ENCODE measurements at regions not wholly inside any gene's neighbourhood (a gene's known extent, or its start where the extent isn't known, plus 50 kb on each side); places are given as distances from the start of the nearest gene placed in this dataset.

GRCh38 chr2:15729709-15730544 lies 138.3 kb downstream of the DDX1 start:
- H2AFZ ChIP-seq (ENCODE audit: low read depth) = no peak overlapping the region
- no peaks in the 10 kb centered on the region for H3K79me2 ChIP-seq (ENCODE audit: insufficient read depth, low read depth)
- peaks cover 3% of the 10 kb centered on the region for H3K4me1 ChIP-seq (ENCODE audit: low read depth, poor library complexity, severe bottlenecking)
- no peak overlapping the region for H3K4me2 ChIP-seq
- no peak overlapping the region for H3K4me3 ChIP-seq (IDR thresholded peaks at IDR 0.05; ENCODE audit: insufficient read depth, low read depth, low read length)
- H3K36me3 ChIP-seq (ENCODE audit: insufficient read depth) = no peaks in the 10 kb centered on the region
- H3K9ac ChIP-seq = no peak overlapping the region
- no peaks in the 10 kb centered on the region for H4K20me1 ChIP-seq (ENCODE audit: insufficient read depth)
- no peak overlapping the region for H3K27ac ChIP-seq
- TF ChIP-seq CTCF (conservative IDR thresholded peaks at IDR 0.05; ENCODE audit: low read depth, low read length) = no peak
- no peaks in the 10 kb centered on the region for H3K27me3 ChIP-seq (ENCODE audit: insufficient read depth, low read depth)

GRCh38 chr2:15730545-15731212 lies 139.0 kb downstream of the DDX1 start:
- Histone ChIP-seq H3K79me2 (ENCODE audit: insufficient read depth, low read depth) (no peaks in the 10 kb centered on the region), H3K4me1 (ENCODE audit: low read depth, poor library complexity, severe bottlenecking) (peaks cover 3% of the 10 kb centered on the region), H3K27me3 (ENCODE audit: insufficient read depth, low read depth) (no peaks in the 10 kb centered on the region), H3K27ac (no peak overlapping the region), H2AFZ (ENCODE audit: low read depth) (no peak overlapping the region), H4K20me1 (ENCODE audit: insufficient read depth) (no peaks in the 10 kb centered on the region), H3K4me3 (IDR thresholded peaks at IDR 0.05; ENCODE audit: insufficient read depth, low read depth, low read length) (no peak overlapping the region), H3K9ac (no peak overlapping the region), H3K36me3 (ENCODE audit: insufficient read depth) (no peaks in the 10 kb centered on the region), H3K4me2 (no peak overlapping the region)
- no peak for TF ChIP-seq CTCF (conservative IDR thresholded peaks at IDR 0.05; ENCODE audit: low read depth, low read length)

- no peak overlapping the region for H3K27ac ChIP-seq
- peaks cover 3% of the 10 kb centered on the region for H3K4me1 ChIP-seq (ENCODE audit: low read depth, poor library complexity, severe bottlenecking)
- H3K9ac ChIP-seq = no peak overlapping the region
- no peaks in the 10 kb centered on the region for H3K79me2 ChIP-seq (ENCODE audit: insufficient read depth, low read depth)
- no peaks in the 10 kb centered on the region for H3K36me3 ChIP-seq (ENCODE audit: insufficient read depth)
- H3K27me3 ChIP-seq (ENCODE audit: insufficient read depth, low read depth) = no peaks in the 10 kb centered on the region
- H4K20me1 ChIP-seq (ENCODE audit: insufficient read depth) = no peaks in the 10 kb centered on the region
- no peak overlapping the region for H3K4me3 ChIP-seq (IDR thresholded peaks at IDR 0.05; ENCODE audit: insufficient read depth, low read depth, low read length)
- TF ChIP-seq CTCF (conservative IDR thresholded peaks at IDR 0.05; ENCODE audit: low read depth, low read length) = no peak
- no peak overlapping the region for H3K4me2 ChIP-seq
- H2AFZ ChIP-seq (ENCODE audit: low read depth) = no peak overlapping the region
These were observed 139.7 kb downstream of the DDX1 start for GRCh38 chr2:15731213-15731888.

- Histone ChIP-seq H3K27ac (no peak overlapping the region), H4K20me1 (ENCODE audit: insufficient read depth) (no peaks in the 10 kb centered on the region), H3K4me1 (ENCODE audit: low read depth, poor library complexity, severe bottlenecking) (peaks cover 3% of the 10 kb centered on the region), H3K27me3 (ENCODE audit: insufficient read depth, low read depth) (no peaks in the 10 kb centered on the region), H3K4me2 (no peak overlapping the region), H2AFZ (ENCODE audit: low read depth) (no peak overlapping the region), H3K4me3 (IDR thresholded peaks at IDR 0.05; ENCODE audit: insufficient read depth, low read depth, low read length) (no peak overlapping the region), H3K36me3 (ENCODE audit: insufficient read depth) (no peaks in the 10 kb centered on the region), H3K9ac (no peak overlapping the region), H3K79me2 (ENCODE audit: insufficient read depth, low read depth) (no peaks in the 10 kb centered on the region)
- no peak for TF ChIP-seq CTCF (conservative IDR thresholded peaks at IDR 0.05; ENCODE audit: low read depth, low read length)
These were observed 140.2 kb downstream of the DDX1 start for GRCh38 chr2:15731889-15732271.

Data from KMS-11 (cell line).